Neutrophil (primary cell): ENCODE measurements at regions not wholly inside any gene's neighbourhood (a gene's known extent, or its start where the extent isn't known, plus 50 kb on each side); places are given as distances from the start of the nearest gene placed in this dataset.

Experiments
- H3K27ac ChIP-seq: fragments of 200-600 bp; sonication (generic); 2 replicates; pipeline ENCODE4 v1.5.1; 2016; ENCODE audit warnings: mild to moderate bottlenecking, moderate library complexity
- H3K27me3 ChIP-seq: fragments of 200-600 bp; sonication (generic); 2 replicates; pipeline ENCODE4 v1.6.0; 2016; ENCODE audit warnings: mild to moderate bottlenecking
- H3K36me3 ChIP-seq: fragments of 200-600 bp; sonication (generic); 2 replicates; pipeline ENCODE4 v1.5.1; 2017
- H3K4me1 ChIP-seq, 2 experiments: fragments of 200-600 bp in 1 of 2; sonication (generic) in 1 of 2; 1 replicate in 1 of 2; 2 replicates in 1 of 2; pipeline versions ENCODE4 v1.5.1 to v1.6.1; 2013 to 2016; ENCODE audit warnings: low read depth in 1 of 2, low read length in 1 of 2, mild to moderate bottlenecking in 1 of 2, moderate library complexity in 1 of 2; ENCODE audit not compliant: control insufficient read depth in 1 of 2, insufficient read depth in 1 of 2
- H3K4me3 ChIP-seq, 2 experiments: fragments of 200-600 bp in 1 of 2; sonication (generic) in 1 of 2; 1 replicate in 1 of 2; 2 replicates in 1 of 2; pipeline ENCODE4 v1.5.1; 2013 to 2016; ENCODE audit warnings: low read depth in 1 of 2, low read length in 1 of 2, mild to moderate bottlenecking in 1 of 2, moderate library complexity in 1 of 2
- H3K9me3 ChIP-seq: fragments of 200-600 bp; sonication (generic); 2 replicates; pipeline ENCODE4 v1.5.1; 2016
- CTCF ChIP-seq: fragments of 200-600 bp; sonication (generic); IDR thresholded peaks from 2 replicates; pipeline ENCODE4 v1.5.1; 2016; ENCODE audit warnings: antibody characterized with exemption

GRCh38 chr3:182628531-182628930, 164.8 kb upstream of the ATP11B start:
- no peak overlapping the region for H3K27ac ChIP-seq
- H3K36me3 ChIP-seq, result no peaks in the 10 kb centered on the region
- H3K4me3 ChIP-seq, result no peak overlapping the region
- H3K27me3 ChIP-seq, result no peaks in the 10 kb centered on the region
- no peak for TF ChIP-seq CTCF
- no peaks in the 10 kb centered on the region for H3K9me3 ChIP-seq
- H3K4me1 ChIP-seq, result no peaks in the 10 kb centered on the region

GRCh38 chr3:182629521-182629920, 163.8 kb upstream of the ATP11B start:
- H3K27me3 ChIP-seq, result no peaks in the 10 kb centered on the region
- no peaks in the 10 kb centered on the region for H3K4me1 ChIP-seq
- H3K4me3 ChIP-seq, result no peak overlapping the region
- H3K27ac ChIP-seq, result no peak overlapping the region
- TF ChIP-seq CTCF, result no peak
- no peaks in the 10 kb centered on the region for H3K9me3 ChIP-seq
- H3K36me3 ChIP-seq, result no peaks in the 10 kb centered on the region

- no peaks in the 10 kb centered on the region for H3K4me1 ChIP-seq
- no peak overlapping the region for H3K4me3 ChIP-seq
- no peak overlapping the region for H3K27ac ChIP-seq
- no peaks in the 10 kb centered on the region for H3K9me3 ChIP-seq
- H3K27me3 ChIP-seq, result no peaks in the 10 kb centered on the region
- no peaks in the 10 kb centered on the region for H3K36me3 ChIP-seq
- no peak for TF ChIP-seq CTCF
These were observed 161.9 kb upstream of the ATP11B start for GRCh38 chr3:182631183-182632076.

GRCh38 chr3:182632077-182632393, 161.3 kb upstream of the ATP11B start:
- H3K4me3 ChIP-seq, result no peak overlapping the region
- no peaks in the 10 kb centered on the region for H3K9me3 ChIP-seq
- no peaks in the 10 kb centered on the region for H3K4me1 ChIP-seq
- TF ChIP-seq CTCF, result no peak
- H3K36me3 ChIP-seq, result no peaks in the 10 kb centered on the region
- no peaks in the 10 kb centered on the region for H3K27me3 ChIP-seq
- H3K27ac ChIP-seq, result no peak overlapping the region

- TF ChIP-seq CTCF, result no peak
- Histone ChIP-seq H3K36me3 (no peaks in the 10 kb centered on the region), H3K27me3 (no peaks in the 10 kb centered on the region), H3K4me3 (no peak overlapping the region), H3K9me3 (no peaks in the 10 kb centered on the region), H3K4me1 (no peaks in the 10 kb centered on the region), H3K27ac (no peak overlapping the region)
These were observed 160.1 kb upstream of the ATP11B start for GRCh38 chr3:182633186-182633585.
